NOMO-1 treated with dmso at 0.1 percent for 144 hours (cell line): ENCODE measurements at regions not wholly inside any gene's neighbourhood (a gene's known extent, or its start where the extent isn't known, plus 50 kb on each side); places are given as distances from the start of the nearest gene placed in this dataset.

Experiments used
- DNase-seq: peaks from one replicate; lab custom pipeline; 2025; ENCODE audit not compliant: unreplicated experiment; lab: John Stamatoyannopoulos, UW

- DNase-seq = no peak
These were observed 278.6 kb downstream of the HAPSTR1 start for GRCh38 chr16:9370061-9370491.

DNA sequence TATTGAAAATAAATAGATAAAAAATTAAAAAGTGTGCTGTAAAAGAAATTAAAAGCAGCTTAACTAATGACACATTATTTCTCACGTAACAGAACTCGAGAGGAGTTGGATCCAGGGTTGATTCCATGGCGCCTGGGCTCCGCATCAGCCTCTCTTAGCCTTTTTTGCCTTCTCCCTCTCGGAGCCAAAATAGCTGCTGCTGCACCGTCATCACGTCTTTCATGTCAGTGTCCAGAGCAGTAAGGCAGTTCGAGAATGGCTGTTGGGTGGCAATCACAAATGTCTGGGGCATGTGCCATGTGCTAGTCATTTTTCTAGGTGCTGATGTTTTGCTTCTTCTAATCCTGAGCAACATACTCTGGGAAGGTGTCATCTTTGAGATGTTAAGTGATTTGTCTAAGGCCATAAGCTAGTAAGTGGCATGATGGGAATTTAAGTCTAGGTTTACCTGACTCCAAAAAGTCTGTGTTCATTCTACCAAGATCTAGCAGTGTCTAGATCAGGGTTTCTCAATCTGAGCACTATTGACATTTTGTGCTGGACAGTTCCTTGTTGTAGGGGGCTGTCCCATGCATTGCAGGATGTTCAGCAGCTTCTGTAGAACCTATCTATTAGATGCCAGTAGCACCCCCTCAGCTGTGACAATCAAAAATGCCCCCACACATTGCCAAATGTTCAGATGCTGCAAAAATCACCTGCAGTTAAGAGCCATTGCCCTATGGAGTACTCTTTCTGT lies 280.4 kb downstream of the HAPSTR1 start:
- no peak for DNase-seq

DNA sequence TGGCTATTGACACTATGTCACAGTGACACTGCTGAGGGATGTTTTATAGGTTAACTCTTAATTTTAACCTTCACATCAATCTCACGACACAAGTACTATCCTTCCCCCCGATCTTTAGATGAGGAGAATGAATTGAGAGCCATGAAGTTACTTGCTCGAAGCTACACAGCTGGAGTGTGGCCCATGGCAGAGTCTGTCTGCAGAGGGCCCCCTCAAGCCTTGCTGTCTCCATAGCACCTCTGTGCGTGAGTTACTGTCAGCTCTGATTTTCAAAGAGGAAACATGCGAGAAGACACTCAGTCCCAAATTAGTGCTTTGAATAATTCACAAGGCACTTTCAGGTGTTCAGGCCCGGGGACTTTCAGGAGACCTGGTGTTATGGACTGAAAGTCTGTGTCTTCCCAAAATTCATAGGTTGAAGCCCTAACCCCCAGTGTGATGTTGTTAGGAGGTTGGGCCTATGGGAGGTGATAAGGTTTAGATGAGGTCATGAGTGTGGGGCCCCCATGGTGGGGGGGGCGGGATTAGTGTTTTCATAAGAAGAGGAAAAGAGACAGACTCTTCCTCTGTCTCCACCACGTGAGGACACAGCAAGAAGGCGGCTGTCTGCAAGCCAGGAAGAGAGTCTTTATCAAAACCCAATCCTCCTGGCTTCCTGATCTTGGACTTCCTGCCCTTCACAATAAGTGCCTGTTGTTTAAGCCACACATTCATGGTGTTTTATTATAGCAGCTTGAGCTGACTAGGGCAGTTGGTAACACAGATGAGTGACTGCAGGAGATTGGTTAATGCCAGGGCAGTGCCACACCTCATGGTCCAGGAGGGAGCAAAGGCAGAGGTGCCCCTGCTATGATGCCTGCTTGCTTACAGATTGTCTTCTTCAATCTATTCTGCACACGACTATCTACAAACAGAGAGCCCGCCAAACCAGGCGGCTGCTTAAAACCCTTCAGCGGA lies 281.8 kb downstream of the HAPSTR1 start:
- no peak for DNase-seq

- no peak for DNase-seq
These were observed 282.6 kb downstream of the HAPSTR1 start for GRCh38 chr16:9374061-9374460.

DNA sequence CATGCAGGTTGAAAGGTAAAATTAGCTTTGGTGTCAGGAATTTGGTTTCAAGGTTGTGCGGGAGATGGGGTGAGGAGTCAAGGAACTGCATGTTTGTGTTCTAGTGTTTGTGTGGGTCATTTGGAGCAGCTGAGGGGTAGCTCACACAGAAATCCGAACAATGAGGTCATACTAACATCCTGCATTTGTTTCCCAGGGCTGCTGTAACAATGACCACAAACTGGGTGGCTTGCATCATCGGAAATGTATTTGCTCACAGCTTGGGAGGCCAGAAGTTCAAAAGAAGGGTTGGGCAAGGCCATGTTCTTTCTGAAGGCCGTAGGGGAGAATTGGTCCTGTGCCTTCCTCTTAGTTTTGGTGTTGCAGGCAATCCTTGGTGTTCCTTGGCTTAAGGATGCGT lies 287.4 kb downstream of the HAPSTR1 start:
- no peak for DNase-seq

GRCh38 chr16:9380221-9380620 lies 288.8 kb downstream of the HAPSTR1 start:
- DNase-seq = no peak

- no peak for DNase-seq
These were observed 290.0 kb downstream of the HAPSTR1 start for GRCh38 chr16:9381399-9381798.

DNA sequence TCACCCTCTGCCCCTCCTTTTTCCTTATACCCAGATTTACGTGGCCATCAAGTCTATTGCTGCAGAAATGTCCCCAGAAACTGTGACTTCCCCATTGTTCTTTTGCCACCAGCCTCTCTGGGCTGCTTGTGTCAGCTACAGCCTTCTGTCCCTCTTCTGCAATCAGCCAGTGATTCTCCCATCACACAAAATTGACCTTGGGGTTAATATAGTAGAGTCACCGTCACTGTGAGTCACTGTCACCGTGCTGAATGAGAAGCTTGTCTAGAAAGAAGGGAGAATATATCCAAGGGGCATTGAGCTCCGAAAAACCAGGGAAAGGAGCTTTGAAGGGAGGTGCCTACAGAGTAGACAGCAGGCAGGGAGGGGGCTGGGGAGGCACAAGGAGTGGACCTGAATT lies 290.5 kb downstream of the HAPSTR1 start:
- DNase-seq = no peak

DNA sequence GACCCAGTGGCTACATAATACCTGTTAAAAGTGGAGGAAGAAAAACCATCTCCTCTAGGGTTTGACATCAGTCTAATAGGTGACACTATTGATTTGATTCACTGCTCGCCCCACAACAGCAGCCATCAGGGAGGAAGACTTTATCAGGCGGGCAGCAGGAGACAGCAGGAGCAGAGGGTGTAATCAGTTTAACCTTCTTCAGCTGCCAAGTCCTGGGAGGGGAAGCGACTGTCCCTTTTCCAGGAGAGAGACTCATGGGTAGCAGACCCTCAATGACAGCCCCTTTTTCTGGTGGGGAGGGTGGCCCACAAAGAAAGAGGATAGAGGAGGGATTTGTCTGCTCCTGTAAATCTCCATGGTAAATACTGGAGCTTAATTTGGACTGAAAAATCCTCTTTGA lies 291.8 kb downstream of the HAPSTR1 start:
- no peak for DNase-seq

DNA sequence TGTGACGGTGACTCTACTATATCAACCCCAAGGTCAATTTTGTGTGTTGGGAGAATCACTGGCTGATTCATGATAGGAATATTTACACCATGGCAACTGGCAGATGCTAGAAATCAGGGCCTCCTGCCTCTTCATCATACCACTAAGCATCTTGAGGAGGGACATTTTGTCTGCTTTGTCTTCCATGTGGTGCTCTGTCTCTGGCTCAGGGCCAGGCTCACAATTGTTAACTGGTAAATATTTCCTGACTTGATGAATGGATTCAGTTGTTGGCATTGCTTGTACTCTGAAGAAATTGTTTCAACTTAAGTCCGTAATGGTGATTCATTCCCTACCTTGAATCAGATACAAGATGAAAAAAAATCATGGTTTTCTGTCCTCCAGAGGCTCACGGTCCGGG lies 292.7 kb downstream of the HAPSTR1 start:
- DNase-seq = no peak

- DNase-seq = no peak
These were observed 298.2 kb downstream of the HAPSTR1 start for GRCh38 chr16:9389543-9390207.

GRCh38 chr16:9392956-9393355 lies 301.5 kb downstream of the HAPSTR1 start:
- DNase-seq = no peak

GRCh38 chr16:9393591-9393990 lies 302.1 kb downstream of the HAPSTR1 start:
- DNase-seq = no peak

GRCh38 chr16:9395958-9396359 lies 304.5 kb downstream of the HAPSTR1 start:
- DNase-seq = no peak

DNA sequence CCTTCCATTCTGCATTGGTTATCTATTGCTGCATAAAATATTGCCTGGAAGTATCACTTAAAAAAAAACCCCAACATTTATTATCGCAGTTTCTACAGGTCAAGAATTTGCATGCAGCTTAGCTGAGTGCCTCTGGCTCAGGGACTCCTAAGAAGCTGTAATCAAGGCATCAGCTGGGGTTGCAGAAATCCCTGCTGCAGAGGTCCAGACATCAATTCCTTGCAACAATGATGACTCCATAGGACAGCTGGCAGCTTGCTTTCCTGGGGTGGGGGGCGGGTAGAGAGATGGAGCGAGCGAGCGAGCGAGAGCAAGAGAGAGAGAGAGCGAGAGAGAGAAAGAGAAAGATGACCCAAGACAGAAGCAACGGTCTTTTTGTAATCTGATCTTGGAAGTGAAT lies 308.1 kb downstream of the HAPSTR1 start:
- DNase-seq = no peak

DNA sequence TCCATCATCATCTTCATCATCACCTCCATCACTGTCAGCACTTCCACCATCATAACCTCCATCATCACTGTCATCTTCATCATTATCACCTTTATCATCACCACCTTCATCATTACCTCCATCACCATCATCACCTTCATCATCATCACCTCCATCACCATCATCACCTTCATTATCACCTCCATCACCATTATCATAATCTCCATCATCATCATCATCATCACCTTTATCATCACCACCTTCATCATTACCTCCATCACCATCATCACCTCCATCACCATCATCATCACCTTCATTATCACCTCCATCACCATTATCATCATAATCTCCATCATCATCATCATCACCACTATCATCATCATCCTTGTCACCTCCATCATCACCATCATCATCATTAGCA lies 309.7 kb downstream of the HAPSTR1 start:
- no peak for DNase-seq

DNA sequence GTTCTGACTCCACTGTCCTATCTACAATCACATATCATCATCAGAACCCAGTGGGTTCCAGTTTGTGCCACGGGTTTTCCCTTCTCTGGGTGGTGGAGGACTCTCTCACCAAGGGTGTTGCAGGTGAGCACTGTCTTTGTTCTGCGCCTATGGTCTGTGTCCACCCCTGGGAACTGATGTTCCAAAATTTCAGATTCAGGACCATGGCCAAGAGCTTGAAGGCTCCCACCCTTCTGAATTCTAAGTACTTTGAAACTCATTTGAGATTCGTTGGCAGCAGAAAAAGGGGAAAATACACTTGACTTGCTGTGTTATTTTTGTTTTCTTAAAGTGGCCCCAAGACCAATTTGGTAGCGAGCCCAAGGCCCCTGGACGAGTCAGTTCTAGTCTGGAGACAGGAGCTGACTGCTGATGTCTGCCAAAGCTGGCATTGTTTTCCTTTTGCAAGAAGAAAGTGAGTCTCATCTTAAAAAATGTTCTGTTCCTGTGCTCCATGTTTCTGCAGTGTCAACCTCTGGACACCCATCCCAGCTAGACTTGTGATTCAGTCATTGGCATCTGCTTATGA lies 310.9 kb downstream of the HAPSTR1 start:
- no peak for DNase-seq

GRCh38 chr16:9404811-9405210 lies 313.4 kb downstream of the HAPSTR1 start:
- DNase-seq = no peak

DNA sequence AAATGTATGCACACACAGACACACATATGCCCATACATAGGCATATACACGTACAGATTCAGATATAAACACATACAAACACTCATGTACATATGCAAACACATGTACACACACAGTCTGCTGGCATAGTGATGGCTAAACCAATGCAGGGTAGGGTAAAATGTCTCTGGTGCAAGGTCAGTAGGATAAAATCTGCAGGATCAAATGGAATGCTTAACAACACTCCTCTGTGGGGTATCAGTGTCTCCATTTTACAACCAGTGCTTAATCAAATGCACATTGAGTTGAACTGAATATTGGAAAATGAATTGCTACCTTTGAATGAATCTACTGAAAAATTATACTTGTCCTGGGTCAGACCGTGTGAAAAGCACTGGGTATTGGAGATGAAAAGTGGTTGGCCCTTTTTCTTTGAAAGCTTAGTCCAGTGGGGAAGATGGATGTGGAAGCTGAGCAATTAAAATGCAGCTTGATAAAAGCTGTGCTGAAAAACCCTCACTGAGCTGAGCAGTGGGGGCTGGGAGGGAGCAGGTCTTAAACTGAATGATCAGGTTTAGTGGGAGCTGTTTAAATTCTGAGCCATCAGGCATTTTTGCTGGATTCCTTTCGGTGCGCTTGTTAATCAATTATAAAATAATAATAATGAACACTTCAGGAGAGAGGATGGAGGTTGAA lies 314.7 kb downstream of the HAPSTR1 start:
- no peak for DNase-seq

GRCh38 chr16:9407206-9407758 lies 315.8 kb downstream of the HAPSTR1 start:
- no peak for DNase-seq
